OCI-LY1 (cell line): ENCODE measurements at regions not wholly inside any gene's neighbourhood (a gene's known extent, or its start where the extent isn't known, plus 50 kb on each side); places are given as distances from the start of the nearest gene placed in this dataset.

ENCODE experiments used
- CTCF ChIP-seq: fragments of 200-600 bp; sonication (generic), shearing (Covaris generic); IDR thresholded peaks from 2 replicates; pipeline ENCODE4 v1.5.1; 2017; ENCODE audit warnings: mild to moderate bottlenecking, antibody characterized with exemption, low read length, moderate library complexity, mixed read lengths
- EZH2 ChIP-seq: fragments of 200-600 bp; sonication (generic), shearing (Covaris generic); IDR thresholded peaks from 2 replicates; pipeline ENCODE4 v1.8.0; 2017; ENCODE audit warnings: borderline replicate concordance, mixed run types, mild to moderate bottlenecking, antibody characterized with exemption, low read length, moderate library complexity, mixed read lengths

GRCh38 chr20:48406498-48406897 is 421.3 kb downstream of the PREX1 start:
- no peak for TF ChIP-seq CTCF
- no peak for TF ChIP-seq EZH2
